ENCODE measurements at regions not wholly inside any gene's neighbourhood (a gene's known extent, or its start where the extent isn't known, plus 50 kb on each side); places are given as distances from the start of the nearest gene placed in this dataset.

- TF ChIP-seq MCM5 (IDR thresholded peaks at IDR 0.05; ENCODE audit: low read depth) (no peak), ZNF282 (CRISPR knock-in tag; IDR thresholded peaks at IDR 0.05) (no peak), CSDE1 (IDR thresholded peaks at IDR 0.05) (no peak), CBX3 (IDR thresholded peaks at IDR 0.05; ENCODE audit: borderline replicate concordance in 1 of 2, low read length in 2 of 2) (no peak), RBM14 (IDR thresholded peaks at IDR 0.05; ENCODE audit: borderline replicate concordance, insufficient read depth, low read depth, low read length) (no peak), ZBTB11 (CRISPR knock-in tag; IDR thresholded peaks at IDR 0.05) (no peak), MYC (IDR thresholded peaks at IDR 0.05; ENCODE audit: low read depth, low read length) (no peak), MYC (CRISPR knock-in tag; IDR thresholded peaks at IDR 0.05; ENCODE audit: borderline replicate concordance, low read depth) (no peak), E2F3 (CRISPR knock-in tag; IDR thresholded peaks at IDR 0.05) (no peak), ZNF561 (CRISPR knock-in tag; conservative IDR thresholded peaks at IDR 0.05) (no peak)
These were observed 341.0 kb upstream of the GALNTL6 start (continued) for GRCh38 chr4:171472230-171472629.

Measured in K562 (cell line).